ENCODE measurements at regions not wholly inside any gene's neighbourhood (a gene's known extent, or its start where the extent isn't known, plus 50 kb on each side); places are given as distances from the start of the nearest gene placed in this dataset.

DNA sequence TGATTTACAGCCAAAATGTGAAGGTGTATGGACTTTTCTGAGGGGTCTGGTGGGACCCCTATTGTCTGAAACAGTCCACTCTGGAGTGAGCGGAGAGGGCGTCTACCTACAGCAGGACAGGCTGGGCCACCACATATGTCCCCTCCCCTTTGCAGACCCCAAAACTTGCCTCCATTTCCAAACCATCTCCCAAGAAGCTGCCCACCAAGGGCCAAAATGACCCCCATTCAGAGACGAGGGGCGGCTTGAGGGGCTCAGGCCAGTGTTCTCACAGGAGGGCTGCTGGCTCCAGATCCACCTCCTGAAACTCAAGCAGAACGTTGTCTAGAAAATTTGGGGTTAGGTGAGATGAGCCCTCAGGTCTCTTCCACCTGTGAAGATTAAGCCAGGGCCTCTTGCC lies 161.1 kb upstream of the SALL3 start:
- TF ChIP-seq RAD21 (conservative IDR thresholded peaks at IDR 0.05) (no peak), TAF1 (IDR thresholded peaks at IDR 0.05; ENCODE audit: low read depth) (no peak), EP300 (conservative IDR thresholded peaks at IDR 0.05; ENCODE audit: poor library complexity, severe bottlenecking) (no peak), EZH2 (IDR thresholded peaks at IDR 0.05; ENCODE audit: borderline replicate concordance, insufficient read depth, low read length, poor library complexity, severe bottlenecking) (no peak), POLR2AphosphoS5 (IDR thresholded peaks at IDR 0.05) (no peak)
- TF ChIP-seq, protein P1, sequence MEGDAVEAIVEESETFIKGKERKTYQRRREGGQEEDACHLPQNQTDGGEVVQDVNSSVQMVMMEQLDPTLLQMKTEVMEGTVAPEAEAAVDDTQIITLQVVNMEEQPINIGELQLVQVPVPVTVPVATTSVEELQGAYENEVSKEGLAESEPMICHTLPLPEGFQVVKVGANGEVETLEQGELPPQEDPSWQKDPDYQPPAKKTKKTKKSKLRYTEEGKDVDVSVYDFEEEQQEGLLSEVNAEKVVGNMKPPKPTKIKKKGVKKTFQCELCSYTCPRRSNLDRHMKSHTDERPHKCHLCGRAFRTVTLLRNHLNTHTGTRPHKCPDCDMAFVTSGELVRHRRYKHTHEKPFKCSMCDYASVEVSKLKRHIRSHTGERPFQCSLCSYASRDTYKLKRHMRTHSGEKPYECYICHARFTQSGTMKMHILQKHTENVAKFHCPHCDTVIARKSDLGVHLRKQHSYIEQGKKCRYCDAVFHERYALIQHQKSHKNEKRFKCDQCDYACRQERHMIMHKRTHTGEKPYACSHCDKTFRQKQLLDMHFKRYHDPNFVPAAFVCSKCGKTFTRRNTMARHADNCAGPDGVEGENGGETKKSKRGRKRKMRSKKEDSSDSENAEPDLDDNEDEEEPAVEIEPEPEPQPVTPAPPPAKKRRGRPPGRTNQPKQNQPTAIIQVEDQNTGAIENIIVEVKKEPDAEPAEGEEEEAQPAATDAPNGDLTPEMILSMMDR (IDR thresholded peaks at IDR 0.05; ENCODE audit: poor library complexity, severe bottlenecking) = no peak
- TF ChIP-seq, protein P2, sequence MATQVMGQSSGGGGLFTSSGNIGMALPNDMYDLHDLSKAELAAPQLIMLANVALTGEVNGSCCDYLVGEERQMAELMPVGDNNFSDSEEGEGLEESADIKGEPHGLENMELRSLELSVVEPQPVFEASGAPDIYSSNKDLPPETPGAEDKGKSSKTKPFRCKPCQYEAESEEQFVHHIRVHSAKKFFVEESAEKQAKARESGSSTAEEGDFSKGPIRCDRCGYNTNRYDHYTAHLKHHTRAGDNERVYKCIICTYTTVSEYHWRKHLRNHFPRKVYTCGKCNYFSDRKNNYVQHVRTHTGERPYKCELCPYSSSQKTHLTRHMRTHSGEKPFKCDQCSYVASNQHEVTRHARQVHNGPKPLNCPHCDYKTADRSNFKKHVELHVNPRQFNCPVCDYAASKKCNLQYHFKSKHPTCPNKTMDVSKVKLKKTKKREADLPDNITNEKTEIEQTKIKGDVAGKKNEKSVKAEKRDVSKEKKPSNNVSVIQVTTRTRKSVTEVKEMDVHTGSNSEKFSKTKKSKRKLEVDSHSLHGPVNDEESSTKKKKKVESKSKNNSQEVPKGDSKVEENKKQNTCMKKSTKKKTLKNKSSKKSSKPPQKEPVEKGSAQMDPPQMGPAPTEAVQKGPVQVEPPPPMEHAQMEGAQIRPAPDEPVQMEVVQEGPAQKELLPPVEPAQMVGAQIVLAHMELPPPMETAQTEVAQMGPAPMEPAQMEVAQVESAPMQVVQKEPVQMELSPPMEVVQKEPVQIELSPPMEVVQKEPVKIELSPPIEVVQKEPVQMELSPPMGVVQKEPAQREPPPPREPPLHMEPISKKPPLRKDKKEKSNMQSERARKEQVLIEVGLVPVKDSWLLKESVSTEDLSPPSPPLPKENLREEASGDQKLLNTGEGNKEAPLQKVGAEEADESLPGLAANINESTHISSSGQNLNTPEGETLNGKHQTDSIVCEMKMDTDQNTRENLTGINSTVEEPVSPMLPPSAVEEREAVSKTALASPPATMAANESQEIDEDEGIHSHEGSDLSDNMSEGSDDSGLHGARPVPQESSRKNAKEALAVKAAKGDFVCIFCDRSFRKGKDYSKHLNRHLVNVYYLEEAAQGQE (IDR thresholded peaks at IDR 0.05; ENCODE audit: borderline replicate concordance) = no peak
